NCI-H446 treated with DMSO at 0.1 percent for 48 hours (cell line): ENCODE measurements at regions not wholly inside any gene's neighbourhood (a gene's known extent, or its start where the extent isn't known, plus 50 kb on each side); places are given as distances from the start of the nearest gene placed in this dataset.
"Not testable (repeated sequence)": the region's sequence is repeated elsewhere in the genome, so short reads cannot be mapped to it uniquely, and the experiment has no call there.

Experiments
- DNase-seq: peaks from one replicate; lab custom pipeline; 2025; lab: John Stamatoyannopoulos, UW

DNA sequence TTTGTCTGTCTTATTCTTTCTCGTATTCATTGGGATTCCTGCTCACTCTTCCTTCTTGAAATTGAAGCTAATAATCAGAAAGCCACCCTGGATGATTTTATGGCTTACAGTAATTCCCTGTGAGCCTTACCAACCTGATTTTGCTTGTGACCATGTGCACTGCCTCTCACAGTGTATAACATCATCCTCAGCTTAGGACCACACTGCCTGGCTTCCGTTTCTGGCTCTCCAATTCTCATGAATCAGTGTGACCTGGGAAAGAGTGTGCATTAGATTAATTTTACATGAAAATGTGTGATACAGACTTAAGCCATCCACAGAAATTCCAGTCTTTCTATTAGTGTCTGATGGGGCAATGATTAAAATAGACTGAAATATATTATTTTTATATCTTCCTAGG is 126.8 kb upstream of the DMRT1 start:
- DNase-seq, result no peak

DNA sequence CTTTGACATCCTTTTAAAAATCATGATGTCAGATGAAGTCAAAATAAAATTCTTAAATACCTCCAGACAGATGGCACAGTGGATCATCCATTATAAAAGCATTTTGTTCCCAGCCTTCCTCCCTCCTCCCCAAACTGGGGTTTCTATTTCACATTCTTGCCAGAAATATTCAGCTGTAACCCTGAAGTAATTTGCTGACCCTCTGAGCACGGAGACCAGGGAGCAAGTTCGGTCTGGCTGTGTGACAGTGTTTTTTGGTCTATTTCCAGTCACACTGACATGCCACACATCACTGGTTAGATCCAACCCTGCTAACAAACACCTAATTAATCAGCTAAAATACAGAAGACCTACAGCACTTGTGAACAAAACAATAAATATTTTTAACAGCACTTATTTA is 126.2 kb upstream of the DMRT1 start:
- no peak for DNase-seq

DNA sequence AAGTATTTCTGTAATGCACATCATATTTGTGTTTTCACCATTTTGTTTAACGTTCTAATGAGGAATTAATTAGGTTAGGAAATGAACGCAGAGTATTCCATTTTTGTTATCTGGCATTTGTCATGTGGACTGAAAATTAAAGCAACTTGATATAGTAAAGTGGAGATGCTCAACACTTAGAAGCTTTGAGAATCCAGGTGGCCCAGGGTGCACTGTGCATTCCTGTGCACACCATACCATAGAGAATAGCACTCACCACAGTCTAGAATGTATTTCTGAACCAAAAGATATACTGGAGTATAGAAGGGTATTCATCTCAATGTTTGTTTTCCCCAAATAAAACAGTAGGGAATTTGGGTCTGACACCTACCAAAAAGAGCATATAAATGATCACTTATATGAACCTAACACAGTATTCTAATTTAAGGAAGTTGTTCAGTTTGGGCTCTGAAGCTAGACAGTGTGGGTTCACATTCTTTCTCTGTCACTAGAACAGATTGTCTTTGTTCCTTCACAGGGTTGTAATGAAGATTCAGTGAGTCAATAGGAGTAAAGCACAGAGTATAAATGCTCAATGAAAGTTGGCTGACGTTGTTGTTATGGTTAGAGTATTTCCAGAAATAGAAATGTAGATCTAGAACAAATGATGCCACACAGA is 125.6 kb upstream of the DMRT1 start:
- DNase-seq, result no peak

DNA sequence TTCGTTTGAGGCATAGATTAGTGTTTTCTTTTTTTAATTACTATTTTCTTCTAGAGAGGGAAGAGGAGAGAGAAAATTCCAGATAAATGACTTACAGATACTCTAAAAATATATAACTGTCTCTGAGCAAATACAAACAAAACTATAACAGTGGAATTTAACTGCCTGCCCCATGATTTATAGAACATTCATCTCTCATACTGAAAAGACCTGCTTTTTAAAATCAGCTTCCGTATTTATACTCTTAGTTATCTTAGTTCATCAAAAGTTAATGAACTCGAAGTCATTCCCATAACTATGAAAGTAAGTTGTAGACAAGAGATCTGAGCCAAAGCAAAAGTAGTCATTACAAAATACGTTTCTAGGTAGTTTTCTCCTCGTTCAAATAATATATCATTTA is 123.8 kb upstream of the DMRT1 start:
- DNase-seq, result no peak

DNA sequence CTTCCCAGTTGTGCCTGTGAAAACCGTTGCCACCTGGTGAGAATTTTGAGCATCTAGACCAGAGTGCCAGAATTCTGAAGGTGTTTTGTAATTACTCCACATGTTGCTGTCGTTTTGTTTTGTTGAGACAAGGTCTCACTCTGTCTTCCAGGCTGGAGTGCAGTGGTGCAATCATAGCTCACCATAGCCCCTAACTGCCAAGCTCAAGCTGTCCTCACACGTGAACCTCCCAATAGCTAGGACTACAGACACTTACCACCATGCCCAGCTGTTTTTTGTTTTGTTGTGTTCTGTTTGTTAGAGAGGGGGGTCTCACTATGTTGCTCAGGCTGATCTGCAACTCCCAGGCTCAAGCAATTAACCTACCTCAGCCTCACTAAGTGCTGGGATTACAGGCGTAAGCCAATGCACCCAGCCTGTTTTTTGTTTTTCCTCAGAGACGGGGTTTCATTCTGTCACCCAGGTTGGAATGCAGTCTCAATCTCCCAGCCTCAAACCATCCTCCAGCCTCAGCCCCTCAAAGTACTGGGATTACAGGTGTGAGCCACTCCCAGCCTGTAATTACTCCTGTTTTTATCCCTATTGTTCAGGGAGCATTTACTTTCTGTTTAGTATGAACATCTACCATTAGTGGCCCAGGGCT is 121.1 kb upstream of the DMRT1 start:
- DNase-seq, result no peak

DNA sequence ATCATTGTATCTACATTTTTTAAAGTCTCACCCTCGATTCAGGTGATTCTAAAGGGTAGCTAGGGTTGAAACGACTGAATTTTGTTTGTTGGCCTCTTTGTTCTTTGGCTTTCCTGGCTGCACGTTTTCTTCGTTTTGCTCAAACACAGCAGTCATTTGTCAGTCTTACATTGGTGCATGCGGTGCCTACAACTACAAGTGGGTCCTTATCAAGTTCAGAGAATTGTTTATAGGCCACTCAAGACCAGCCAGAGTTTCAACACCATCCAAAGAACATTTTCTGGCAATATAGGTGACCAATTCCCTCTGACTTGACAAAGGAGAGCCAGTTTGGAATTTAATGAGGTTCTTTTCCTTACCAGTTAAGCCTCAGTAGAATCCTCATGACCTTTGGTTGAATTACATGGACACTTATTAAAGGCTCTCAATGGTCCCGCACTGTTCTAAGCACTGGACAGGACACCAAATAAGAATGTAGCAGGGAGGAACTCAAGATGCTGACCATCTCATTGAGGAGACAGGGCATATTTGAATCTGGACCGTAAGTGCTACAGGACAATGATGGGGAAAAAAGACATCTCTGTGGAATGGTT is 119.0 kb upstream of the DMRT1 start:
- no peak for DNase-seq

DNA sequence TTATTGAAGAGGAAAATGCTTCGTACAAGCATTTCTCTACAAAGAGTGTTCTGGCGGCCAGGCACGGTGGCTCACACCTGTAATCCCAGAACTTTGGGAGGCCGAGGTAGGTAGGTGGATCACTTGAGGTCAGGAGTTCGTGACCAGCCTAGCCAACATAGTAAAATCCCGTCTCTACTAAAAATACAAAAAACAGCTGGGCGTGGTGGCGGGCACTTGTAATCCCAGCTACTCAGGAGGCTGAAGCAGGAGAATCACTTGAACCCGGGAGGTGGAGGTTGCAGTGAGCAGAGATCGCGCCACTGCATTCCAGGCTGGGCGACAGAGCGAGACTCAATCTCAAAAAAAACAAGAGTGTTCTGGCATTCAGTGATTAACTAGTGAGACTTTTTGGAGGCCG is 117.0 kb upstream of the DMRT1 start:
- DNase-seq, result not testable (repeated sequence)

DNA sequence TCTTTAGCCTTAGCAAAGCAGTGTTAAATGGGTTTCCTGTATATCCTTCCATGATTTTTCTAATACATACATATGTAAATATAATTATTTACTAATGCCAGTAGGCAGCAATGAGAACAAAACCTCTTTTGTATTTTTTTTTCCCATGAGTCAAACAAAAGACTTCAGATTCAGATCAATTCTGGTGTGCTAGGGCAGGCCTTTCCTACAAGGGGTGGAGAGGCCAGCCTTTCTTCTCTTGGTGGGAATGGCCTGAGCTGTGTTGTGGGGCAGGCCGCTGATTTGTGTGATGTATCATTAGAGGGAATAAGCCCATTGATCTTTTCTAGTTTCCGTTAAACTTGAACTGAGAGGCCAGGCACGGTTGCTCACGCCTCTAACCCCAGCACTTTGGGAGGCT is 115.5 kb upstream of the DMRT1 start:
- DNase-seq, result no peak

DNA sequence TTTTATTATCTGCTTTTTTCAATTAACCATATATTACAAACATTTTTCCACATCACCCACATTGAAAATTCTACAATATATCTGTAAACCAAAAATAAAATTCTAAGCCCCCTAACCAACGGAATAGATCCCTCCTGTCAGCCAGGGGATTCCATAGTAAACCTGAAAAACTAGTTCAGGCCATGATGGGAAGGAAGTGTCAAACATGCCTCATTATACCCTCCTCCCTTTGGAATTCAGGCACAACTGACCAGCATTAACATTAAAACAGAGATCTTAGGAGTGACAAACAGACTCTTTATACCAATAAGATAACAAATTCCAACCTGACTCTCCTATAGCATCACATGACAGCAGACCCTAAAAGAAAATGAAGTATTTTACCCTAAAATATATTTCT is 113.7 kb upstream of the DMRT1 start:
- no peak for DNase-seq

DNA sequence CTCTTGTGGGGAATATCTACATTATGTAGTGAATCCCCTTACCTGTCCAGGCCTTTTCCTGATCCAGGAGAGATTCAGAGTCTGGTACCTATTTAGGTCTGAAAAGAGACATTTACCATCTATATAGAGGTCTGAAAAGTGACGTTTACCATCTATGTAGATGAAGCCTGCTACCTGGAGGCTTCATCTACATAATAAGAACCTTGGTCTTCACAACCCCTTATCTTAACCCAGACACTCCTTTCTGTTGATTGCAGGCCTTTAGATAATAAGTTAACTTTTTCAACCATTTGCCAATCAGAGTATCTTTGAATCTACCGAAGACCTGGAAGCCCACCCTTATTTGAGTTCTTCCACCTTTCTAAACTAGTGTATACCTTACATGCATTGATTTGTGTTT is 113.0 kb upstream of the DMRT1 start:
- DNase-seq, result no peak

DNA sequence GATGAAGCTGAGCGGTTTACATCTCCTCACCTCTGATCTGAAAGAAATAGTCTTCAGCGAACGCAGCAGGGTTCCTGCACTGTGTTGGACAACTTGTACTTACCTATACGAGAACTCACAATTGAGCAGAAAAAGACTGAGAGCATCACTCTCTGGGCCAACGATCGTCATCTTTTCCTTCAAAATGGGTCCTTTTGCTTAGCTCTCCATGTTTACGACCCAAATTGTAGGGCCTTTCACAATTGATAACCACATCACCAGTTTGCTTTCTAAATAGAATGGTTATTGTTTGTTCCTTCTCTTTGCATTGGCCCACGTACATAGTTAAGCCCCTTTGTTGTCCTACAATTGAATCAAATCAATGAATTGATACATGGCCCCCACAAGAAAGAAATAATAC is 110.0 kb upstream of the DMRT1 start:
- no peak for DNase-seq

DNA sequence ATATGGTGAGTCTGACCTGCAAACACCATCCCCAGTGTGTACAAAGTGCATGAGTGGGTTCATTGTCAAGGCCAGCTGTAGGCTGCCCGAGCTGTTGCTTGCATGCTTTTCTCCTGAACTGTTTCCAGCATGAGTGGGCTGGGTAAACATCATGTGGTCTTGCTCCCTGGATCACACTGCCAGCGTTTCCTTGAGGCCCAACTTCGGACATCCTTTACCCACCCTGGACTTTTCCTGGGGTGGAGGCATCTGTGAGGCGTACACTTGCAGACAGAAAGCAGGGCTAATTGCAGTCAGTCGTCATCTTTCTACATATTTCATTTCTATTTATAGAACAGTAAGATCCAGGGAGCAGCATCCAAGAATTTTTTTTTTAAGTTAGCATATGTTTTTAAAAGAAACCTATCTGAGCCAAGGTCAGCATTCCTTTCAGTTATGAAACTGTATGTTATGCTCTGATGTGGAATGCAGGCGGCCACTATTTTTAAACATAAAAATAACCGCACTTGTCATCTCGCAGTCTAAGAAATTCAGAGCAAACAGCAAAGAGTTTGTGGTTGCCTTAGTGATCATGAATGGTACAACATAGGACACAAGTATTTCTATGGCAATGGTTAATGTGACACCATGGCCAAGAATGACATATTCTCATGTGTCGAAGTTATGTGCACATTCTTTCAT is 106.5 kb upstream of the DMRT1 start:
- no peak for DNase-seq

DNA sequence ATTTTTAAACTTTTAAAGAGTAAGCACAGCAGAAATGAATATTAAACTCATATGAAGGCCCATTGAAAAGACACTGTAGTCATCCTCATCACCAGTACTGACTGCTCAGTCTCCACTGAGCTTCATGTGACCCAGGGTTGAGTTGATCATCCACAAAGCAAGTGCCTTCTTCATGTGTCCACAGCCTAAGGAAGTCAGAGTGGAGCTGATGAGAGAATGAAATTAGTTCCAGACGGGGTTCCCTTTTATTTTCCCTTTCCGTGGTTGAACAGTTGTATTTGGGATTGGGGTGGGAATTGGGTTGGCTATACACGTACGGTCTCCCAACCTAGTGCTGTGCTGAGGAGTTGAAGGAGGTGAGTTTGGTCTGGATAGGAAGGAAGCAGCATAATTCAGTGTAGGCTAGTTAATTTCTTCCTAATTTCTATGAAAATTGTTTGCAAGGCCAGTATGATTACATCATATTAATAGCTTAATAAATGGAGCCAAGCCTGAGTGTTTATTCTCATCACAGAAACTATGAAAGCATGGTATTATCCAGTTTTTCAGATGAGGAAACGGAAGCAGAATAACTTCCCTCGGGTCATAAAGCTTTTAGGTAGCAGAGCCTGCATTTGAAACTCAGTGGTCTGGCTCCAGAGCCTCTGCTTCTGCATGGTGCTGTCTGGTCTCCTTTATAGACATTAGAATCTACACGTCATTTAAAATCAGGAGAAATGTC is 103.9 kb upstream of the DMRT1 start:
- no peak for DNase-seq

DNA sequence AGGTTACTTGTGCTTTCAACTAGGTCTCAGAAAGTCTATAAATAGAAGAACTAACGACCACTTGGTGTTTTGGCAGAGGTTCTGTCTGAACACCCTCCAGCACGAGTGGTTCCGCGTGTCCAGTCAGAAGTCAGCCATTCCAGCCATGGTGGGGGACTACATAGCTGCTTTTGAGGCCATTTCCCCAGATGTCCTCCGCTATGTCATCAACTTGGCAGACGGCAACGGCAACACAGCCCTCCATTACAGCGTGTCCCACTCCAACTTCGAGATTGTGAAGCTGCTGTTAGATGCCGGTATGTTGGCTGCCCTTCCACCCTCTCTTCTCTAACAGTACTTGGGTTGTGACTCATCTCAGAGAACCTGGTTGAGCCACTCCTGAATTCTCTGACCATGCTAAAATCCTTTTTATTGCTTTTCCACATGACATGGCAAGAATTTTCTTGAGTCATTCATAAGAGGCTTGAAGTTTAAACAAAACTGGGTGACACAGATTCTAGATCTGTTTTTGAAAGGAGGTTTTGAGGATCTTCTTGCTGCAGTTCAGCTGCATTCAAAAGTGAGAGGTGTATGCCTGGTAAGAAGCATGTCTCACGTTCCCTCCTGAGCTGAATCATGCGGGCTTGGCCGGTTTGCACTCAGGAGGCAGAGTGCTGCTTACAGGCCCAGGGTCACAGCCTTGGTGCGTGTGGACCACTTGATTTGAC is 103.1 kb upstream of the DMRT1 start:
- DNase-seq, result no peak

DNA sequence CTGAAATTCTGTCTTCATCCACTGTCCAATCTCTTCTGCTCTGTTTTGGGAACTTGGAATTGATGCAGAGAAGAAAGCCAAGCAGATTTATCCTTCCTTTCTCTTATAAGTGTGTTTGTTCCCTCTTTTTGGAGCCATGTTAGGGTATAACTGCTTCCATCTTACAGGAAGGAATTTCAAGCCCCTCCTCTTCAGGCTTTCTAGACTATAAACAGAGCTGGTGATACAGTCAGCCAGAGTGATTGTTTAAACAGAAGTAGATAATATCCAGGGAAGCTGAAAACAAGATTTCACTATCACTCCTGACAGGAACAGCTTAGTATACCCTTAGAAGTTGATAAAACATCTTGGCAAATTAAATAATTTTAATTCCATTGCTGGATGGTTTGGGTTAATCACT is 102.1 kb upstream of the DMRT1 start:
- DNase-seq, result no peak

DNA sequence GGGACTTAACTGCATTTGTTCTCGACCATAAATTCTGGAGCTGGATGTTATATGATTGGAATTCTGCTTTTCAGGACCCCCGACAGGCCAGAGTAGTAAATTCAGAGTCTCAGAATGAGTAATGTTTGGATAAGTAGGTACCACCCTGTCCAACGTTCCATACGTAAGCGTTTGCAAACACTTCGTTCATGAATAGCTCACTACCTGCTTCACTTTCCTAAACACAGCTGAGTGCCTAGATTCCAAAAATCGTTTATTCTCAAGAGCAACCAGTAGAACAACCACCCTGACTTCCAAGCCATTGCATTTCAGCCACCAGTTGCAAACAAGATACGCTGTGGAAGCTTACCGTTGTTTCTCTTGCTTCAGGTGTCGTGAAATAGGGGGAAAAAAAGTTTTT is 101.3 kb upstream of the DMRT1 start:
- DNase-seq, result no peak

DNA sequence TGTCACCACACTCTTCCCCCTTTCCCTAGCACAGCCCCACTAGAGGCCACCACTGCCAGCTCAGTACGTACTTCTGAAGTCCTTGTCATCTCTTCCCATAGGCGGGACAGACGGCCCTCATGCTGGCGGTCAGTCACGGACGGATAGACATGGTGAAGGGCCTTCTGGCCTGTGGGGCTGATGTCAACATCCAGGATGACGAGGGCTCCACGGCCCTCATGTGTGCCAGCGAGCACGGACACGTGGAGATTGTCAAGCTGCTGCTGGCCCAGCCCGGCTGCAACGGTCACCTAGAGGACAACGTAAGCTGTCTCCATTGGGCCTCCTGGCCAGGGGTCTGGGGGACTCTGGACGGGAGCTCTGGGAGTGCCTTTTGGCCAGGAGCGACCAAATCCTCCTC is 99.4 kb upstream of the DMRT1 start:
- DNase-seq, result no peak

DNA sequence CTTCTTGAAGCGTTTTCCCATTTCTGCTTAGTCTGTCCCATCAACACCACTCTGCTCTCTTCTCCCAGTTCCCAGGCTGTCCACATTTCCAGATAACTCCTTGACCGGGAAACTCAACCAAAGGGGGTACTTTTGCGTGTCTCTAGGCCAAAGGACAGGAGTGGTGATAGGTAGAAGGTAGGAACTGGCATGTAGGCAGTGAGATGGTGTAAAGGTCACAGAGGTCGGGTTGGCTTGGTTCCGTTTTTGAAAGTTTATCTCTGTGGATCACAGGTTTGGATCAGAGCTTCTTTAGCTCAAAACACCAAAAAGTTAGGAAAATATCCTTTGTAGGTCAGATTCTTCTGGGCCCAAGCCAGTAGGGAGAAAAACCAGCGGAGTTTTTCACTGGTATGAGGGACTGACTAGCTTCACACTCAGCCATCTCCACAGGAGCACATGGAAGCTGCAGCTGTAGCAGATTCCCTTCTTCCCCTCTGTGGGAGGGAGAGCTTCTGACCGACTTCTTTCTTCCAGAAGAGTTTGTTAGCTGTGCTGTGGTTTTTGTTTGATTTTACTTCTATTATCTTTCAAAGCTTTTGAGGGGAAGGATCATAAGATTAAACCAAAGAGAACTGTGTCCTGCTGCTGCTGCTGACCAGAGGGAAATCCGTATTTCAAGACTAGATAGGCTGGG is 98.4 kb upstream of the DMRT1 start:
- no peak for DNase-seq

DNA sequence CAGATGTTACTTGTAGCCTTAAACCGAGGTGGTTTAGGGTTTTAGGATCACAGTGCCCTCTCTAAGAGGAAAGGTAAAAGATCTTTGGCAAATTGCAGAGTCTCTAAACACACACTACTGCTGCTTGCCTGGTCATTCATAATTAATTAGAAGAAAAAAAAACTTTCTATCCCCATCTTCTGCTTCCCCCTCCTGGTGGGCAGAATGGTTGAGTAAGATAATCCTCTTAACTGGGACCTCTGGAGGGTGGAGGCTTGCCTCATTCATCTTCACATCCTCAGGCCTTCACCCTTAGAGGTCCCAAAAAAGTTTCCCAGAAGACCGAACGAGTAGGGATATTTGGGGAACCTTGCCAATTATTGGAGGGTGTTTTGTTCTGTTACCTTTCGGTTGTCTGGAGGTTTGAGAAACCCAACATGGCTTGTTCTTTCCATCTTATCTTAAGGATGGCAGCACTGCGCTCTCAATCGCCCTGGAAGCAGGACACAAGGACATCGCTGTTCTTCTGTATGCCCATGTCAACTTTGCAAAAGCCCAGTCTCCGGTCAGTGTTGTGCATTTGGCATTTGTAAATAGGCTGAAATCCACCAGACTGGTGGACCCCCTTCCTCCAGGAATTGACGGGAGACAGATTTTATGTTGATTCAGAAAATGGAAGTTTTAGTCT is 97.3 kb upstream of the DMRT1 start:
- no peak for DNase-seq

DNA sequence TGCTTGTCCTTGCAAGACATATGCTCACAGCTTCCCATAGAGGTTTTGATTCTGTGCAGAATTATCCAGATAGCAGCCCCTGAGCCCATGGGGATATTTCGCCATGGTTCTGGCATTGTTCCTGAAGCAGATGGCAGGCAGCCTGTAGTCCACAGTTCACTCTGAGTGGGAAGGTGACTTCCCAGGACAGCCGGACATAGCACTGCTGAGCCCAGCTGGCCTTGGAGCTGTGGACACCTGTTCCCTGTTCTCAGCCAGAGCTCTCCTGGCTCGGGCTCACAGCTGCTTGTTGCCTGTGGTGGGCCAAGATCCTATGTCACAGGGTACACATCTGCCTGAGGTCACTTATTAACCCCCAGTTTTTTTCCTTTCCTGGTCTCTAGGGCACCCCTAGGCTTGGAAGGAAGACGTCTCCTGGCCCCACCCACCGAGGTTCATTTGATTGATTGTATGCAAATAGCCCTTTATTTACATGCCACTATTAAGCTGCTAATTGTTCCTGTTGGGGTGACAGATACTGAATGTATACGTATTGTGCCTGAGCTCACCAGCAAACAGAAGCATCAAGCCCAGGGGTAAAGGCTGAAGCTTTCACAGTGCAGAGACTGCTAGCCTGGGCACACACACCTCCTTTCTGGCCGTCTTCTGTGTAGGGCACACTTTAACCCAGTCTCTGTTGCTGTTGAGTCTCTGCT is 96.6 kb upstream of the DMRT1 start:
- no peak for DNase-seq
